MG63 (cell line): ENCODE measurements at regions not wholly inside any gene's neighbourhood (a gene's known extent, or its start where the extent isn't known, plus 50 kb on each side); places are given as distances from the start of the nearest gene placed in this dataset.
"Not testable (repeated sequence)": the region's sequence is repeated elsewhere in the genome, so short reads cannot be mapped to it uniquely, and the experiment has no call there.

Experiments used
- DNase-seq: peaks from one replicate; pipeline ENCODE4 v3.0.0-alpha.2; 2020
- H3K27me3 ChIP-seq: fragments of 250-450 bp; sonication (Bioruptor Pico); 2 replicates; pipeline ENCODE4 v1.5.1; 2020; ENCODE audit warnings: mild to moderate bottlenecking, moderate library complexity
- H3K36me3 ChIP-seq: fragments of 250-450 bp; sonication (Bioruptor Pico); 2 replicates; pipeline ENCODE4 v1.5.1; 2020; ENCODE audit warnings: mild to moderate bottlenecking, moderate library complexity
- H3K4me3 ChIP-seq: fragments of 250-450 bp; sonication (Bioruptor Pico); 2 replicates; pipeline ENCODE4 v1.5.1; 2020; ENCODE audit warnings: mild to moderate bottlenecking, moderate library complexity
- H3K9me3 ChIP-seq: fragments of 250-450 bp; sonication (Bioruptor Pico); 2 replicates; pipeline ENCODE4 v1.5.1; 2020; ENCODE audit warnings: mild to moderate bottlenecking, moderate library complexity

DNA sequence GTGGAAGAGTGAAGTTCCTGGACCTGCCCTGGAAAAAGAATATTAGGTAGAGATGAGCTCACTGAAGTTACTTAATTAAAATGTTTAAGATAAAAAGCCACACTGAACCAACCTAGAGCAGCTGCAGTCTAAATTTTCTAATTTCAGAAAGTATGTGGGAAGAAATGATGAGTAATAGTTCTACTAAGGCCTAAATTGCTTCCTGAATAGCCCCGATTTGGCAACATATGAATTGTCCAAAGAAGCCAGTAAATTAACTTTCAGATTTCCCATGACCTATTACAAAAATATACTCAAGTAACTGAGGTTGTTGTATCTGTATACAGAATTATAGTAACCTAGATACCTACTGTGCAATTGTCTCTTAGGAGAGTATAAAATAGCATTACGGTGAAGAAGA is 312.6 kb downstream of the IPMK start:
- Histone ChIP-seq H3K4me3 (no peak overlapping the region), H3K9me3 (no peaks in the 10 kb centered on the region; the same call in 1 of the 2 replicates), H3K36me3 (no peaks in the 10 kb centered on the region), H3K27me3 (no peaks in the 10 kb centered on the region)
- no peak for DNase-seq

DNA sequence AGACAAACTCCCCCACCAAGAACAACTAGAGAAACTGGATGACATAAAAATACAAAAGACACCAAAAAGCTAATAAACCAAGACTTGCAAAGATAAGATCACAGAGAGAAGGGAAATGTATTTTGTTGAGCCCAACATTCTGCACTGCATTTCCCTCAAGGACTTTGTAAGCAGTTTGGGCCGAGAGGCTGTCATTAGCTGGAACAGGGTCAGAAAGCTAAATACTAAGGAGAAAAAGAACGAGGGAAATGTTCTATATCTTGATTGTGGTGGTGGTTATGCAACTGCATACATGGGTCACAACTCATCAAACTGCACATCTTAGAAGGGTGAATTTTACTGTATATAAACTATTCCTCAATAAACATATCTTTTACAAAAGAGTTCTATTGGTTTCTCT is 315.0 kb downstream of the IPMK start:
- no peaks in the 10 kb centered on the region for H3K36me3 ChIP-seq
- DNase-seq: no peak

GRCh38 chr10:57950442-57950974 is 317.2 kb downstream of the IPMK start:
- H3K36me3 ChIP-seq: no peaks in the 10 kb centered on the region
- H3K4me3 ChIP-seq: no peak overlapping the region
- no peaks in the 10 kb centered on the region; the same call in 1 of the 2 replicates for H3K9me3 ChIP-seq
- H3K27me3 ChIP-seq: no peaks in the 10 kb centered on the region
- no peak for DNase-seq

More for the DNA sequence above, 315.0 kb downstream of the IPMK start:
- no peaks in the 10 kb centered on the region for H3K27me3 ChIP-seq
- H3K9me3 ChIP-seq: no peaks in the 10 kb centered on the region; the same call in 1 of the 2 replicates
- no peak overlapping the region for H3K4me3 ChIP-seq

DNA sequence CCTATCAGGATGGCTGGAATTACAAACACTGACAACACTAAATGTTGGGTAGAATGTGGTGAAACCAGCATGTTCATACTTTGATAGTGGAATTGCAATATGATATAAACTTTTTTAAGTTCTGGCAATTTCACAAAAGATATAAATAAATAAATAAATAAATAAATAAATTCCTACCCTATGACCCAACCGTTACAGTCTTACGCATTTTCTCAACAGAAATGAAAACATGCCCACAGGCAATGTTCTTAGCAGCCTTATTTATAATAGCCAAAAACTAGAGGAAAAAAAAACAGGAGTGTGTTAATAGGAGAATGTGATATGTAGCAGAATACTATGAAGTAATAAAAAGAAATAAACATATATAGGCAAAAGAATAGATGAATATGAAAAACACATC is 318.9 kb downstream of the IPMK start:
- H3K9me3 ChIP-seq: no peaks in the 10 kb centered on the region
- DNase-seq: no peak
- H3K27me3 ChIP-seq: no peaks in the 10 kb centered on the region
- no peaks in the 10 kb centered on the region for H3K36me3 ChIP-seq
- no peak overlapping the region for H3K4me3 ChIP-seq

GRCh38 chr10:57946833-57947232 is 320.9 kb downstream of the IPMK start:
- no peaks in the 10 kb centered on the region for H3K36me3 ChIP-seq
- no peak for DNase-seq
- no peaks in the 10 kb centered on the region for H3K27me3 ChIP-seq
- no peak overlapping the region for H3K4me3 ChIP-seq
- H3K9me3 ChIP-seq: no peaks in the 10 kb centered on the region

- DNase-seq: no peak
- Histone ChIP-seq H3K27me3 (no peaks in the 10 kb centered on the region), H3K36me3 (no peaks in the 10 kb centered on the region), H3K9me3 (no peaks in the 10 kb centered on the region), H3K4me3 (no peak overlapping the region)
Observed at GRCh38 chr10:57943701-57944100, 324.0 kb downstream of the IPMK start.

DNA sequence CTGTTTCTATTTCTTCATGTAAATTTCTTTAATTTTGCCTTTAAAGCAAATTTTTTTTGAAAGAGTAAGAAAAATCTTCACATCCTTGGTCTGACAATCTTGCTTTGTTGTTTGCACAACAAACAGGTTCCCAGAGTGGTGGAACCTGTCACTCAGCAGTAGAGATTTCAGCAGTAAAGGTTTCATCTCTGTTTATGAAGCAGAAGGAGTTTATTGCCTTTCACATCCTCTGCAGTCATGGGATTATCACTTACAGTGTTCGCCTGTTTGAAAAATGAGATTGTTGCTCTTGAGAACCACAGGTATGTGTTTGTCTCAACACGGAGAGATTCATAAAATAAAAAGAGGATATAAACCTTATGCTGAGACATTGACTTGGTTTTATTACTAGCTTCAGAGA is 342.6 kb downstream of the IPMK start:
- H3K4me3 ChIP-seq: no peak overlapping the region
- H3K9me3 ChIP-seq: no peaks in the 10 kb centered on the region
- peaks cover 2% of the 10 kb centered on the region; the same call in 1 of the 2 replicates for H3K27me3 ChIP-seq
- H3K36me3 ChIP-seq: no peaks in the 10 kb centered on the region
- no peak for DNase-seq

DNA sequence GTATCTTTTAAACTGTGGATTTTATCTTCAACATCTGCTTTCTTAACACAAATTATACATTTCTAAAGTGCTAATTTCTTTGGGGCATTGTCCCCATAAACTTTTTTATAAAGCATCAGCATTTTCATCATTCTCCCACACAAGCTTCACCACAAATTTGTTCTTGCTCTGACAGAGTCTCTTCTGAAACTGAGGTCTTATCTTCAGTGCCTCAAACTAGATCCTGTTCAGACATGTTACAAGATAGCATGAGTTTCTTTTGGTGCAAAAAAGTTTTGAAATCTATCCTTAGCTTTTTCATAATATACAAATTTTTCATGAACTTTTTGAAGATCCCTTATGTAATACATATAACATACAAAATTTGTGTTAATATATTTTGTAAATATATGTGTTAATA is 346.6 kb downstream of the IPMK start:
- Histone ChIP-seq H3K27me3 (no peaks in the 10 kb centered on the region), H3K9me3 (no peaks in the 10 kb centered on the region), H3K4me3 (no peak overlapping the region), H3K36me3 (no peaks in the 10 kb centered on the region)
- no peak for DNase-seq

- no peaks in the 10 kb centered on the region for H3K9me3 ChIP-seq
- H3K27me3 ChIP-seq: no peaks in the 10 kb centered on the region
- no peak for DNase-seq
- no peaks in the 10 kb centered on the region for H3K36me3 ChIP-seq
- H3K4me3 ChIP-seq: no peak overlapping the region
Observed at GRCh38 chr10:57919864-57920263, 347.8 kb downstream of the IPMK start.

DNA sequence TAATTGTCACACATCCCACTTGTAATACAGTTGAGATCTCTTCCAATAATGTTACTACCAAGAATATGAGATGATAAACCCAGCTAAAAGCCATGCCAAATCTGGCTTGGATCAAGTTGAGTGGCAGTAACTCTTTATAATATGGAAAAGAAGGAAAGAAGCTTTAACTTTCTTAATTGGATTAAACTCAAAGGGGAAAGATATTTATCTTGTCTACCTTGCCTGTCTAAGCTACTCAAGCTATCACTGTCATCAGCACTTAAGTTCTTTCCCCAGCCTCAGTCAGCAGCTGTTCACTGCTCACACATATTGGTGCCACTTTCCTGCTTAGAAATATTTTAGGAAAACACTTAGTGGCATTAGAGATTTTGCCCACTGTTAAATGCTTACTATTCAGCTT is 350.7 kb downstream of the IPMK start:
- Histone ChIP-seq H3K27me3 (no peaks in the 10 kb centered on the region), H3K36me3 (no peaks in the 10 kb centered on the region), H3K4me3 (no peak overlapping the region), H3K9me3 (no peaks in the 10 kb centered on the region)
- DNase-seq: no peak

GRCh38 chr10:57905861-57906260 is 361.8 kb downstream of the IPMK start:
- no peak for DNase-seq
- Histone ChIP-seq H3K27me3 (no peaks in the 10 kb centered on the region), H3K4me3 (no peak overlapping the region), H3K9me3 (no peaks in the 10 kb centered on the region; the same call in 1 of the 2 replicates), H3K36me3 (no peaks in the 10 kb centered on the region)

- Histone ChIP-seq H3K9me3 (no peaks in the 10 kb centered on the region; the same call in 1 of the 2 replicates), H3K36me3 (no peaks in the 10 kb centered on the region), H3K4me3 (no peak overlapping the region), H3K27me3 (no peaks in the 10 kb centered on the region)
- no peak for DNase-seq
Observed at GRCh38 chr10:57905010-57905409, 362.7 kb downstream of the IPMK start.

DNA sequence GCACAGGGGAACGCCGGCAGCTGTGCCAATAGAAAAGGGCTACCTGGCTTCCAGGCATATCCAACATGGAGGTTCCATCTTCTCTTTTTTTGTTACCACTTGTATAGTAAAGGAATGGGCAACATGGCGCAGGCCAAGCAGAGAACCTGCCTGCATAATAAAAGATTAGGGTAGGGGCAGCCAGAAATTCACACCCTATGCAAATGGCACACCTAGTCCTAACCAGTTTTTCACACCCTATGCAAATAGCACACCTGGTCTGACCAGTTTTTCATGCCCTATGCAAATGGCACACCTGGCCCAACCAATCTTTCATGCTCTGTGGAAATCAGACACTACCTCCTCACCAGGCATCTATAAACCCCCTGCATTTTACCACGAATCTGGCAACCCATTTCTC is 369.5 kb downstream of the IPMK start:
- Histone ChIP-seq H3K4me3 (no peak overlapping the region), H3K27me3 (no peaks in the 10 kb centered on the region)
- DNase-seq: no peak

GRCh38 chr10:57897611-57898010 is 370.1 kb downstream of the IPMK start:
- no peaks in the 10 kb centered on the region for H3K27me3 ChIP-seq
- no peaks in the 10 kb centered on the region for H3K36me3 ChIP-seq
- no peak for DNase-seq
- no peaks in the 10 kb centered on the region; the same call in 1 of the 2 replicates for H3K9me3 ChIP-seq
- H3K4me3 ChIP-seq: no peak overlapping the region

More for the DNA sequence above, 369.5 kb downstream of the IPMK start:
- no peaks in the 10 kb centered on the region for H3K36me3 ChIP-seq
- no peaks in the 10 kb centered on the region; the same call in 1 of the 2 replicates for H3K9me3 ChIP-seq

DNA sequence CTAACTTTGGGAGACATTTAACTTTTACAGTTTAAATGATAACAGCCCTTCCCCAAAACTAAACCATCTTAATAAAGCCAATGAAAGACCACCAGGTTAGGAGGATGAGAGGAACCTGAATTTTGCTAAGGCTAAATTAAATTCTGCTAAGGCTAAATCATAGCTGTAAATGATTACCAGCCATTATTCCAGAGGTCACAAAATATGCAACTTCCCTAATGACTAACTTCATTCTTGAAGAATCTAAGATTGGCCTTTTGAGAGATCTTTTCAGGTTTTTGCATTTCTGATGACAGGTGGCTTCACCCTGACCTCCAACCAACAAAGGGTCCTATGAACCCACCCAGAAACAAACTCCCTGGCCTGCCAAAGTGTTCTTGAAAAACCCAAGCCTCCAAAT is 373.3 kb downstream of the IPMK start:
- no peaks in the 10 kb centered on the region for H3K36me3 ChIP-seq
- DNase-seq: no peak
- H3K4me3 ChIP-seq: no peak overlapping the region
- no peaks in the 10 kb centered on the region for H3K27me3 ChIP-seq
- no peaks in the 10 kb centered on the region for H3K9me3 ChIP-seq

GRCh38 chr10:57891201-57892006 is 376.3 kb downstream of the IPMK start:
- no peaks in the 10 kb centered on the region for H3K9me3 ChIP-seq
- no peak overlapping the region for H3K4me3 ChIP-seq
- no peaks in the 10 kb centered on the region for H3K36me3 ChIP-seq
- no peak for DNase-seq
- H3K27me3 ChIP-seq: no peaks in the 10 kb centered on the region

DNA sequence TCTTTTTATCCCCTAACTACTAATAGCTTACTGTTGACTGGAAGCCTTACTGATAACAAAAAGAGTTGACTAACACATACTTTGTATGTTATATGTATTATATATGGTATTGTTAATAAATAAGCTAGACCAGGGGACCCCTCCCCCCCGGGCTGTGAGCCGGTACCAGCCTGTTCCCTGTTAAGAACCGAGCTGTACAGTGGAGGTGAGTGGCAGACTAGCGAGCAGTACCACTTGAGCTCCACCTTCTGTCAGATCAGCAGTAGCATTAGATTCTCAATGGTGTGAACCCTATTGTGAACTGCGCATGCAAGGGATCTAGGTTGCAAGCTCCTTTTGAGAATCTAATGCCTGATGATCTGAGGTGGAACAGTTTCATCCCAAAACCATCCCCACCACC is 377.0 kb downstream of the IPMK start:
- no peaks in the 10 kb centered on the region for H3K27me3 ChIP-seq
- H3K4me3 ChIP-seq: no peak overlapping the region
- DNase-seq: no peak
- H3K9me3 ChIP-seq: no peaks in the 10 kb centered on the region
- H3K36me3 ChIP-seq: no peaks in the 10 kb centered on the region

GRCh38 chr10:57885618-57885968 is 382.1 kb downstream of the IPMK start:
- H3K36me3 ChIP-seq, DNase-seq, H3K27me3 ChIP-seq, H3K9me3 ChIP-seq, H3K4me3 ChIP-seq: not testable (repeated sequence)
